Fibroblast of villous mesenchyme (primary cell): ENCODE measurements at regions not wholly inside any gene's neighbourhood (a gene's known extent, or its start where the extent isn't known, plus 50 kb on each side); places are given as distances from the start of the nearest gene placed in this dataset.
"Not testable (repeated sequence)": the region's sequence is repeated elsewhere in the genome, so short reads cannot be mapped to it uniquely, and the experiment has no call there.

ENCODE experiments used
- DNase-seq: peaks from one replicate; pipeline ENCODE4 v3.0.0-alpha.2; 2010; ENCODE audit warnings: low read depth
- H3K4me3 ChIP-seq: 2 replicates; pipeline ENCODE4 v1.5.1; 2011; ENCODE audit warnings: low read depth, mild to moderate bottlenecking, low read length
- TF ChIP-seq, protein P1 (sequence below): IDR thresholded peaks from 2 replicates; pipeline ENCODE4 v1.5.1; 2012; ENCODE audit warnings: low read depth, mild to moderate bottlenecking, low read length; ENCODE audit not compliant: insufficient read depth

DNA sequence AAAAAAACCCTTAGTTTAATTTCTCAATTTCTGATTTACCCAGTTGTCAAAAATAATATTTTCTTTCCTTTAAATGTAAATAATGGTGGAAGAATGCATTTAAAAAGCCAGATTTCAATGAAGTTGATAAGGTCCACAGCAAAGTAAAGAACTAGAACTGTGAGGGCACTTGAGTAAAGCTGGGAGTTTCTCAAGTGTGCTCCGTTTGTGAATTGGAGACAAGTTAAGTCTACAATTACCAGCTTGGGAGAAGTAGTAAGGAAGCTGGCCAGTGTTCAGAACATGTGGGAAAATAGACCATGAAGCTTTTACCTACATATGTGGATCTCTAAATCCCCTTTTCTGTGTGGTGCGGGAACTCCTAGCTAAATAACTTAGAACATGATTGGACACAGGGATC, 239.4 kb downstream of the OXSM start:
- TF ChIP-seq, protein P1, sequence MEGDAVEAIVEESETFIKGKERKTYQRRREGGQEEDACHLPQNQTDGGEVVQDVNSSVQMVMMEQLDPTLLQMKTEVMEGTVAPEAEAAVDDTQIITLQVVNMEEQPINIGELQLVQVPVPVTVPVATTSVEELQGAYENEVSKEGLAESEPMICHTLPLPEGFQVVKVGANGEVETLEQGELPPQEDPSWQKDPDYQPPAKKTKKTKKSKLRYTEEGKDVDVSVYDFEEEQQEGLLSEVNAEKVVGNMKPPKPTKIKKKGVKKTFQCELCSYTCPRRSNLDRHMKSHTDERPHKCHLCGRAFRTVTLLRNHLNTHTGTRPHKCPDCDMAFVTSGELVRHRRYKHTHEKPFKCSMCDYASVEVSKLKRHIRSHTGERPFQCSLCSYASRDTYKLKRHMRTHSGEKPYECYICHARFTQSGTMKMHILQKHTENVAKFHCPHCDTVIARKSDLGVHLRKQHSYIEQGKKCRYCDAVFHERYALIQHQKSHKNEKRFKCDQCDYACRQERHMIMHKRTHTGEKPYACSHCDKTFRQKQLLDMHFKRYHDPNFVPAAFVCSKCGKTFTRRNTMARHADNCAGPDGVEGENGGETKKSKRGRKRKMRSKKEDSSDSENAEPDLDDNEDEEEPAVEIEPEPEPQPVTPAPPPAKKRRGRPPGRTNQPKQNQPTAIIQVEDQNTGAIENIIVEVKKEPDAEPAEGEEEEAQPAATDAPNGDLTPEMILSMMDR = no peak
- DNase-seq = no peak

DNA sequence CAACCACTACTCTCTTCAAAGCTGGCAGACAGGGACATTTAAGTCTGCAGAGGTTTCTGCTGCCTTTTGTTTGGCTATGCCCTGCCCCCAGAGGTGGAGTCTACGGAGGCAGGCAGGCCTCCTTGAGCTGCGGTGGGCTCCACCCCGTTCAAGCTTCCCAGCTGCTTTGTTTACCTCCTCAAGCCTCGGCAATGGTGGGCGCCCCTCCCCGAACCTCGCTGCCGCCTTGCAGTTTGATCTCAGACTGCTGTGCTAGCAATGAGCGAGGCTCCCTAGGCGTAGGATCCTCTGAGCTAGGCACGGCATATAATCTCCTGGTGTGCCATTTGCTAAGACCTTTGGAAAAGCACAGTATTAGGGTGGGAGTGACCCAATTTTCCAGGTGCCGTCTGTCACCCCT, 252.2 kb downstream of the OXSM start:
- not testable (repeated sequence) for H3K4me3 ChIP-seq, DNase-seq

More for the DNA sequence above, 239.4 kb downstream of the OXSM start:
- no peak overlapping the region for H3K4me3 ChIP-seq

DNA sequence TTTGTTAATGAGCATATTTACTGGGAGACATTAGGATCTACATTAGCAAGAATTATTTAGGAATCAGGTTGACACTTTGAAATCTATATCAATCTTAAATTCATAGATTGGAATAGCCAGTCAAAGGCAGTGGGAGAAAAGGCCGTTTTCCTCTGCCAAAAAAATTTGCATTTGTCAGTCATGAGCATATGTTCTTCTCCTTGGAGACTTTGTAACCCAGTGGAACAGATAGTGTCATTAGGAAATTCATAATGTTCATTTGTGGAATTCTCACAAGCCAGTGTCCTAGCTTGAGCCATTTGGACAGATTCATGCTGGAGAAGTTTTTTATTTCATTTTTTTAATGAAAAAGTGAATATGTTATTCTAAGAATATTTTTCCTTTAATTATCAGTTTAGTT, 260.1 kb downstream of the OXSM start:
- no peak overlapping the region for H3K4me3 ChIP-seq
- TF ChIP-seq, protein P1 = no peak
- DNase-seq = no peak

DNA sequence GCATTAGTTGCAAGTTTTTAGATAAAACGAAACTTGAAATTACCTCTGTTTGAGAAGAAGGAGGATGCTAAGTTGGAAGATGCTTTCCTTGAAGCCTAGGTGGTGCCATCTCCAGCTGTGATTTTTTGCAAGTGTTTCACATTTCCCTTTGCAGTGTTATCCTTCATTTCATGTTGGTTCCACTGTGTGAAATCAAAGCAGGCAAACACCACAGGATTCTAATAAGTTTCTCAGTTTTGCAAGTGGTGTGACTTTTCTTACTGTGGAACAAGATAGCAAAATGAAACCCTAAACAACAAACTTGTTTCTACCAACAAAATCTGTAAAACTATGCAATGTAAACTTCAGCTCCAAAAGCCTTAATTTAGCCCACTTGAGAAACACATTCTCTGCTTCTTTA, 260.9 kb downstream of the OXSM start:
- no peak for DNase-seq
- TF ChIP-seq, protein P1 = no peak
- H3K4me3 ChIP-seq = no peak overlapping the region

DNA sequence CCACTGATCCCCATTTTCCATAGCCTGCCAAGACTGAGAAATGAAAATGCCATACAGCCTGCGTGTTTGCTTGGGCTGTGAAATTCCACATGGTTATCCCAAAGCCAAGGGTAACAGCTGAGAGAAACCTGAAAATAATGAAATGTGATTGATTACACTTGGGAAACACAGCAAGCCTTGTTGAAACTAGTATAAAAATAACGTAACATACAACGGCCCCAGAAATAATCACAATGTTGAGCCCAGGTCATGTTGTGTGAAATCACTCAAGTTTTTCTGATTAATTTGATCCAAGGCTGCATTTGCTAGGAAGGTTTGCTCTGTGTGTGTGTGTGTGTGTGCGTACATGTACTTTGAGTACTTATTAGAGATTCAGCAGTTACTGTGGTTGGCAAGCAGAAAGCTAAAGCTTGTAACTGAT, 269.0 kb downstream of the OXSM start:
- TF ChIP-seq, protein P1 = no peak
- DNase-seq = no peak
- H3K4me3 ChIP-seq = no peak overlapping the region

DNA sequence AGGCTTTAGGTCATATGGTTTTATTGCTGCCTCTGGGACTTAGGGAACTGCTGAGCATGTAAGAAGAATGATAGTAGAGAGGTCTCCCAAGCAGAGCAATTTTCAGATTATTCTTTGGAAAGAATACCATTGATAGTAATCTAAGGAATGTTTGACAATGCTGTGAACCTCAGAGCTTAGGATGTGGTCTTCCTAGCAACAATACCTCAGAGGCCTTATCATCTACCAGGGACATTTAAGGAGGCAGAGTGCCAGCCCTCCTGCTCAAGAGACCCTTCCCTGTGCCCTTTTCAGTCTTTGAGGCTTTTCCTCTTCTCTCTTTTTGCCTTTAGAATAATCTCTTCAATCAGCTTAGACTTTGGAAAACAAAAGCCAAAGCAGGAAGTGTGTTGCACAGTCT, 272.1 kb downstream of the OXSM start:
- TF ChIP-seq, protein P1 = no peak
- H3K4me3 ChIP-seq = no peak overlapping the region
- no peak for DNase-seq

DNA sequence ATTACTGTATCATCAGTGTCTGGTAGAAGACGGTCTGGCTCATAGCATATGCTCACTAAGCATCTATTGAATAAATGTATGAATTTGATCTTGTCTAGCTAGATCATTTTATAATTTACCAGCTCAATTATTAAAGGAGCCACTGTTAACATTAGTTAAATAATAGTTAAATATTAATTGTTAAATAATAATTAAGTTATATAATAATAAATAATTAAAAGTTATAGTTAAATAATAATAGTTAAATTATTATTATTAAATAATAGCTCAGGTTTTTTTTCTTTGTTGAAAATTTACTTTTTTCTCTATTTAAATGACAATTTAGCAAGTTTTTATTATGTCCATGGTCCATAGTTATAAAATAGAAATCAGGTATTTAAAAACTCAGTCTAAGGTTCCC, 274.4 kb downstream of the OXSM start:
- TF ChIP-seq, protein P1 = no peak

More for the DNA sequence above, 274.4 kb downstream of the OXSM start:
- no peak for DNase-seq
- H3K4me3 ChIP-seq = no peak overlapping the region
